GM21576 (cell line): ENCODE measurements at regions not wholly inside any gene's neighbourhood (a gene's known extent, or its start where the extent isn't known, plus 50 kb on each side); places are given as distances from the start of the nearest gene placed in this dataset.
"Not testable (repeated sequence)": the region's sequence is repeated elsewhere in the genome, so short reads cannot be mapped to it uniquely, and the experiment has no call there.

Source experiments
- ATAC-seq: cut with Tn5 transposase; IDR thresholded peaks from one replicate; pipeline ENCODE4 v1.9.1; 2021; ENCODE audit warnings: mild to moderate bottlenecking, moderate library complexity; ENCODE audit not compliant: unreplicated experiment

DNA sequence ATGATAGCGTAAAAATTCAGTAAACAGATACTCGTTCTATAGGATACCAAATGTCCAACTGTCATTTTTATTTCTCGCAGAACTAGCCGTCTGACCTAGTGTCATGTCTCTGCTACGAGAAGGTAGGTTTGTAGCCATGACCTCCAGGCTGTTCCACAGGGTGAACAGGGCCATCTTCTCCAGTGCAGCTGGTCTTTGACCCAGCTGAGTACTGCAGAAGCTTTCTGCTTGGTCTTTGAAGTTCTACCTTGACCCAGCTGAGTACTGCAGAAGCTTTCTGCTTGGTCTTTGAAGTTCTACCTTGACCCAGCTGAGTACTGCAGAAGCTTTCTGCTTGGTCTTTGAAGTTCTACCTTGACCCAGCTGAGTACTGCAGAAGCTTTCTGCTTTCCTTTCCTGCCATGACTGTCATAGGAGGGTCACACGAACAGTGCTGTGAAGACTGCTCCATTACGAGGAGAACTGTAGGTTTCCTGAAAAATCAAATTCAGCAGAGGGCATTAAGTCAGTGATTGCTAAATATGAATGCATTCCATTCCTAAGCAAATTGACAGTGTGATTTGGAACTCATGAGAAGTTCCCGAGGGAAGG lies 532.8 kb upstream of the NRP1 start:
- ATAC-seq = not testable (repeated sequence)

- no peak for ATAC-seq
Measured at GRCh38 chr10:33863352-33863751, 528.9 kb upstream of the NRP1 start.

GRCh38 chr10:33862536-33863105 lies 528.2 kb upstream of the NRP1 start:
- no peak for ATAC-seq

DNA sequence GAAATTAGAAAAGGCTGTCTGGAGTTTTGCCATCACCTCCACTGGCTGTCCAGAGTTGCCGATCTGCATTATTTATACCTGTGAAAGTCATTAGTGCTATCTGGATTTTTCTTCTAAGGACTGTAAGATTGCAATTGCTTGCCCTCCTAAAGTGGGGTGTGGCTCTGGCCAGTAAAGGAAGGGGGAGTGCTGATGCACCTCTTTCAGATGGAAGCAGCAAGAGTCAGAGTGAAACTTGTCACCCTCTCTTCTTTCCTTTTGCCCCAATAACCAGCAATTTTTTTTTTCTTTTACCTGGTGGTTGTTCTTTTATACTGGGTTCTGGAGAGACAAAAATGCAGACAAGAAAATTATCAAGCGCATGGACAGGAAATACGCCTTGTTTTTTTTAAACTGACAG lies 527.4 kb upstream of the NRP1 start:
- no peak for ATAC-seq

GRCh38 chr10:33861016-33861704 lies 526.7 kb upstream of the NRP1 start:
- no peak for ATAC-seq

- no peak for ATAC-seq
Measured at GRCh38 chr10:33860552-33860951, 526.1 kb upstream of the NRP1 start.

DNA sequence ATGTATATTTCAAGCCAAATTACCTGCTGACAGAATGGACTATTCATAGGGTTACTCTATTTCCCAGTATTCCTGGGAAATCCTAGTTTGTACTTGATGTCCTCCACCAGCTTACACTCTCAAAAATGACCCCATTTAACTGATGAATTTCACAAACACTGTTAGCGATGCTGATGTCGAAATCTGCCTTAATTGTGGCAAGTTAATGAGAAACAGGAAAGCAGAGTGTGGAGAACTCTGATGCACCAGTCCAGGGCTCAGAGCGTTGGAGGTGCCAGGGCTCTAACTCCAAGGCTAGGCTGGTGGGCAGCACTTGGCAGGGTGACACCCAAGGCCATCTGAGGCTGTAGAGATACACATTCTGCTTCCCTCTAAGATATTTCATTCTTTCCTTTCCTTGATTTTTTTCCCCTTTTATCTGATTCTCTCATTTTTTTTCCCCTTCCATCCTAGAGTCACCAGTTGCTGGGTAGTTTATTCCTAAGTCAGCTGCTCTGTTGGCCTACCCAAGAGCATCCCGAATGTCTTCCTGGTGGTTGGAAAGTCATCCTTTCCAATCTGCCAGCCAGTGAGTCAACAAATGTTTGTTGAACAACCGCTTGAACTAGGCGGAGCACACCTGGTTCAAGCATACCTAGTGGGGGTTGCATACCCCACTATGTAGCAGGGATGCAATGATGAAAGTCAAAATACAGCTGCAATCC lies 525.0 kb upstream of the NRP1 start:
- no peak for ATAC-seq

GRCh38 chr10:33858326-33858725 lies 523.9 kb upstream of the NRP1 start:
- no peak for ATAC-seq

DNA sequence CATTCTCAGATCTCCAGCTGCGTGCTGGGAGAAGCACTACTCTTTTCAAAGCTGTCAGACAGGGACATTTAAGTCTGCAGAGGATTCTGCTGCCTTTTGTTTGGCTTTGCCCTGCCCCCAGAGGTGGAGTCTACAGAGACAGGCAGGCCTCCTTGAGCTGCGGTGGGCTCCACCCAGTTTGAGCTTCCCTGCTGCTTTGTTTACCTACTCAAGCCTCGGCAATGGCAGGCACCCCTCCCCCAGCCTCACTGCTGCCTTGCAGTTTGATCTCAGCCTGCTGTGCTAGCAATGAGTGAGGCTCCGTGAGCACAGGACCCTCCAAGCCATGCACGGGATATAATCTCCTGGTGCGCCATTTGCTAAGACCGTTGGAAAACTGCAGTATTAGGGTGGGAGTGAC lies 518.8 kb upstream of the NRP1 start:
- ATAC-seq = not testable (repeated sequence)

- ATAC-seq = no peak
Measured at GRCh38 chr10:33843379-33843778, 508.9 kb upstream of the NRP1 start.

GRCh38 chr10:33841678-33842077 lies 507.2 kb upstream of the NRP1 start:
- no peak for ATAC-seq

GRCh38 chr10:33838731-33839130 lies 504.3 kb upstream of the NRP1 start:
- ATAC-seq = no peak

GRCh38 chr10:33837736-33838135 lies 503.3 kb upstream of the NRP1 start:
- ATAC-seq = no peak

DNA sequence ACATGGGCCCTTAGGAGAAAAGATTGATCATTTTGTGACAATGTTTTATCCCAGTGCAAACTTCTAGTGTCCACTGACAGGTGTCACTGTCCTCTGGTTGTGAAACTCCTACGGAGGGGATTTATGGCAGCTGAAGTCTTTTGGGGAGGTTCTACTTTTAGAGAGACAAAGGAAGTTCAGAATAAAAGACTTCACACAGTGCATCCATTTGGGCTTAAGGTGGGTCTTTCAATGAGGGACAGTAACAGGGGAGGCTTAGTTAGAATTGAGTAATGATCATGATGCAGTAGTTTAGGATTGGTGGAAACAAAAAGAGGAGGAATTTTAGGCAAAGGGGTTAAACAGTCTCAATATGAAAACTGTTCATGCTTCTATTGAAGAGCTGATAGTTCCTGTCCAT lies 501.1 kb upstream of the NRP1 start:
- ATAC-seq = no peak

DNA sequence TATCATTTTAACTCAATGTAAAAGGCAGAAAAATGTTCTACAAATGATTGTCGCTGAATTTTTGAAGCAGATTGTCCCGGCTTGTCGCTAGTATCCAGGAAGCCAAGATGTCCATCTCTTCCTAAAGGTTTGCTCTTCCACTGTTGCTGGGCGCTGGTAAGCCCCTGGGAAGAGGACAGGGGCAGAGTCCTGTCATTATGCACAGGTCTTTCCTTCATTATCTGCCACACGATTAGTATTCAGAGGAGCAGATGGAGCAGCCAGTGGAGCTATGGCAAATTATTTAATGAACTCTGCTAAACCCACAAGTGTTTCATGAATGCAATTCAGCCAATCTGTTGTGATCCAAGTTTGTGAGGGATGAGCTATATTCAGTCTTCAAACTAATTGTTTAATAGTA lies 499.1 kb upstream of the NRP1 start:
- no peak for ATAC-seq

DNA sequence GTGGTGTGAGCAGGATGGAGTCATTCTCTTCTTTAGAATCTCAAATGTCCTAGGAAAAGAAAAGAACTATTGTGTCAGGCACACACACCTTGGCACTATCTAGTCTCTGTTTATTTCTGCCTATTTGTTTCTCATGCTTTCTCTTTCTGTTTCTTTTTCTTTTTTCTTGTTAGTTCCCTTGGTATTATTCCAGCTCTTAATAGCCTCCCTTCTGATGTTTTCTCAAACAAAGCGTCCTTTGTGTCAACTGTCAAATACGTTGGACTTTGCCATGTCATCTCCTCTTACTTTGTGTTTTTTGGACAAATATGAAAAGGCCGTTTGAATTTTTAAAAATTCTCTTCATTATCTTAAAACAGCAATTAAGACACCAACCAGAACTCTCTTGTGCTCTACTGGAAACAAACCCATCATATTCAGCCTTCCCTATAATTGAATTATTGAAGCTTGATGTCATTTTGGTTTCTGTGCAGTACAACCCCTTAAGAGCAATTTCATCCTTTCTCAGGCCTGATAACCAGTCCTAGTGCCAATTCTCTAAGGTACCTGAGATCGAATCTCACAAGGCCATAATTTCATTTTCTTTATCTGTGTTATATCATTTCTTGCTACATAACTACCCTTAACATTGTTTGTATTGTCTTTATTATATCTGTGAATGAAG lies 497.8 kb upstream of the NRP1 start:
- ATAC-seq = no peak

GRCh38 chr10:33831591-33831990 lies 497.1 kb upstream of the NRP1 start:
- ATAC-seq = no peak

GRCh38 chr10:33829899-33830298 lies 495.4 kb upstream of the NRP1 start:
- not testable (repeated sequence) for ATAC-seq

DNA sequence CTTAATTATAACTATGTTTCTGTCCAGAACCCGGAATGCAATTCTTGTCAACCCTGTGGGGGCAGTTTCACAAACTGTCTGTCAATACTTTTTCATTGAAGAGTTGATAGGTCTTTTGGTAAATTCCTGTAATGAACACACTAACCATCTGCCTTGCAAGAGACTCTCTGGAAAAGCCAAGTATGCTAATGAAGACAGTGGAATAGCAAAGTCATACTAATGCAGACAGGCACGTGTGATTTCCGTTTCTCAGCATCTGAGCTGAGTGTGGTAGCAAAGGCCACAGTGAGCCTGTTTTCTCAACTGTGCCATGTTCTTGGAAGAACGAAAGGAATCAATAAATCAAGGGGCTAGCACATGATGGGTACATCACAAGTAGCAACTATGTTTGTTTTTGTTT lies 494.1 kb upstream of the NRP1 start:
- no peak for ATAC-seq

- ATAC-seq = no peak
Measured at GRCh38 chr10:33826186-33826585, 491.7 kb upstream of the NRP1 start.

GRCh38 chr10:33822774-33823173 lies 488.3 kb upstream of the NRP1 start:
- ATAC-seq = no peak
